NB4 (cell line): ENCODE measurements at regions not wholly inside any gene's neighbourhood (a gene's known extent, or its start where the extent isn't known, plus 50 kb on each side); places are given as distances from the start of the nearest gene placed in this dataset.

ENCODE experiments used
- CTCF ChIP-seq: IDR thresholded peaks from one replicate; pipeline ENCODE4 v1.5.1; 2012; ENCODE audit warnings: low read depth, low read length
- MAX ChIP-seq: IDR thresholded peaks from 2 replicates; pipeline ENCODE4 v1.6.1; 2011; ENCODE audit warnings: low read depth, low read length
- MYC ChIP-seq: IDR thresholded peaks from 2 replicates; pipeline ENCODE4 v1.6.1; 2011; ENCODE audit warnings: low read depth, low read length
- POLR2A ChIP-seq: IDR thresholded peaks from 2 replicates; pipeline ENCODE4 v1.6.1; 2011; ENCODE audit warnings: mild to moderate bottlenecking; ENCODE audit not compliant: insufficient read length; ENCODE audit errors: extremely low read depth

- TF ChIP-seq CTCF (no peak), POLR2A (no peak), MAX (no peak), MYC (no peak)
Observed at GRCh38 chr1:222385955-222386354, 161.9 kb downstream of the HHIPL2 start.
